ENCODE measurements at regions not wholly inside any gene's neighbourhood (a gene's known extent, or its start where the extent isn't known, plus 50 kb on each side); places are given as distances from the start of the nearest gene placed in this dataset.

DNA sequence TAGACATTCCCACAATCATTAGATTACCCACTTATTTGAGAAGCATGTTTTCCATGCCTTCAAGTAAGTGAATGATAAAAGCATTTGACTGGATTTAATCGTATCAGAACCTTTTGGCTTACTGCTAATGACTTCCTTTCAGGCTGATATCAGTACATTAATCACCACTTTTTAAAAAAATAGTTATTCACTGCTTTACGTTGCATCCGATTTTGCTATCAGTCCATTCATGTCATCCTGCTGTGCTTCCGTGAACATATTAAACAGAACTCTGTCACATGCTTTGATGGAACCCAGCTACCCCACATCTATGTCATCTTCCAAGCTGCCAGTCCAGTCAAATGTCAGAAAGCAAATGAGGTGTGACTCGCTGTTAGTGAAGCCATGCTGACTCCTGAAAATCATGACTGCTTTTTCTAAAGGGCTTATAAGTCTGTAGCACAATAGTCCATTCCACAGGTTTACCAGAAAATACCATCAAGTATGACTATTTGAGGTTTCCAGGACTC is 440.9 kb downstream of the IRS2 start:
- Histone ChIP-seq H3K27me3 (ENCODE audit: insufficient read depth, low read length) (peaks cover 3% of the 10 kb centered on the region), H3K4me1 (ENCODE audit: insufficient read depth, low read length) (no peaks in the 10 kb centered on the region), H3K4me3 (ENCODE audit: low read length) (no peak overlapping the region), H3K9me3 (ENCODE audit: low read depth, low read length) (no peaks in the 10 kb centered on the region)

DNA sequence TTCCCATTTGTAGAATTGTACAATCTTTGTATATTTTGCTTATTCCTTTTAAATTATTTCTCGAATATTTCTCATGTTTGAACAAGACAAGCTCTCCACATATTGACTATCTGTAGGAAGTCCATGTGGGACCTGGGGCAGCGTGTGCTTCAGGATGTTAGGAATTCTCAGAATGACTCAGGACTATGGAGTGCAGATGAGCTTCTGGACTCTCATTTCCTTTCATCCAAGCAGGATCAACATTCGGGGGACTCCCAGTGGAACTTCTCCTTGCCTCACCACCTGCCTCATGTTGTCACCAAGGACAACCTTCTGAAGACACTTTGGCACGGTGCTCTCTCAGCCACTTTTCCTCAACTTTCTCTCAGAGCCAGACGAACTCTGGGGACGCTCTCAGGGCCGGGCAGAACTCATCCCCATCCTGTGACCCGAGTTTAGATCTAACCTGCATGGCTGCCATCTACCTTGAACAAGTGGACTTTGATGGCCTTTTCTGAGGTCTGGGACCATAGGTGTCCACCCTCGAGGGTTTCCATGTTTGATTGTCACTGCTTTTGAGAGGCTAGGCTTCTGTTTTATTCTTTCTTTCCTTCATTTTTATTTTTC is 441.7 kb downstream of the IRS2 start:
- Histone ChIP-seq H3K9me3 (ENCODE audit: low read depth, low read length) (no peaks in the 10 kb centered on the region), H3K27me3 (ENCODE audit: insufficient read depth, low read length) (peaks cover 3% of the 10 kb centered on the region)

DNA sequence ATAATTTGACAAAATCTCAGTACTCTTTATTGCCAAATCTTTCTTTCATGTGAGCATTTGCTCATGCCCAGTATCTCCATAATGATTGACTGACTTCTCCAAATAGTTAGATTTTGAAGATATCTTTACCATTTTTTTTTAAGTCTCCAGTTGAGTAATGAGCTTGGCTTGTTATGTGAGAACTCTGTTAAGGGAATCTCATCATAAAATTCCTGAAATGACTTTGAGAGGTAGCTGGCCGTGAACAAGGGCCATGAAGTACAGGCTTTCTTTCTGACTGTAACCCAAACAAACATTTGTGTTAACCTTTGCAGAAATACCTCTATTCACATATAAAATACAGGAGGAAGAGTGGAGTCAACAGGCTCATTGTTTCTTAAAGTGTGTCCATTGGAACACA is 449.7 kb downstream of the IRS2 start:
- Histone ChIP-seq H3K4me1 (ENCODE audit: insufficient read depth, low read length) (no peaks in the 10 kb centered on the region), H3K4me3 (ENCODE audit: low read length) (no peak overlapping the region), H3K27me3 (ENCODE audit: insufficient read depth, low read length) (peaks cover 3% of the 10 kb centered on the region), H3K9me3 (ENCODE audit: low read depth, low read length) (no peaks in the 10 kb centered on the region)

More for the DNA sequence above, 441.7 kb downstream of the IRS2 start:
- H3K4me1 ChIP-seq (ENCODE audit: insufficient read depth, low read length), result no peaks in the 10 kb centered on the region
- no peak overlapping the region for H3K4me3 ChIP-seq (ENCODE audit: low read length)

DNA sequence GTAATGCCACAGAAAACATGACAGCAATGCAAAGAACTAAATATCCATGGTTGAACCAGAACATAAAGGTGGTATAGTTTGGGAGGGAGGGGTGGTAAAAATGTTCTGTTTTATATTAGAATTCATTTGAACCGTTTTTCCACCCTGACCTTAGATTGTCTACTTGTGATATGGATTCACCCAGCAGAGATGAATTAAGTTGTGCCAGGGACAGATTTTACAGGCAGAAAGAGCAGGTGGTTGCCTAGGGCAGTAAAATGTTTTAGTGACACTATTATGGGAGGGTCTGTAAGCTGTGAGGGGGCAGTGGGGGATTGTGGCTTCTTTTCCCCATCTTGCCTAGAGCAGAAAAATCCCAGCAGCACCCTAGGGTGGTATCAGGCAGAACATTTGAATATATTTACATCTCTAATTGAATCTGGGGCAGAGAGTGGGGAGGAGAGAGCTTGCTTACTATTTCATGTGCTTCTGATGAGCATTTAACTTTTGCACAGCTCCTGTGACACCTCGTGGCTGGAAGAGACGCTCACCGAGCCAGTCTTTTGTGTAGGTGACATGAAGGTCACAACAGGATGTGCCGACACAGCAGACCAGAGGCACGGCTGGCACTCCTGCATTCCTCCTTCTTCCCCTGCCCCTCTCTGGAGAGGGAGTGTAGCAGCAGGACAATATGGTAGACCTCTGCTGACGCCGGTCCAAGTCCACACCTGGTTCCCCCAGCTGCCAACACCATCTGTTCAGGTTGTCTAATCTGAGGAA is 452.3 kb downstream of the IRS2 start:
- H3K9me3 ChIP-seq (ENCODE audit: low read depth, low read length), result no peaks in the 10 kb centered on the region
- no peak overlapping the region for H3K4me3 ChIP-seq (ENCODE audit: low read length)
- peaks cover 3% of the 10 kb centered on the region for H3K27me3 ChIP-seq (ENCODE audit: insufficient read depth, low read length)
- H3K4me1 ChIP-seq (ENCODE audit: insufficient read depth, low read length), result no peaks in the 10 kb centered on the region

DNA sequence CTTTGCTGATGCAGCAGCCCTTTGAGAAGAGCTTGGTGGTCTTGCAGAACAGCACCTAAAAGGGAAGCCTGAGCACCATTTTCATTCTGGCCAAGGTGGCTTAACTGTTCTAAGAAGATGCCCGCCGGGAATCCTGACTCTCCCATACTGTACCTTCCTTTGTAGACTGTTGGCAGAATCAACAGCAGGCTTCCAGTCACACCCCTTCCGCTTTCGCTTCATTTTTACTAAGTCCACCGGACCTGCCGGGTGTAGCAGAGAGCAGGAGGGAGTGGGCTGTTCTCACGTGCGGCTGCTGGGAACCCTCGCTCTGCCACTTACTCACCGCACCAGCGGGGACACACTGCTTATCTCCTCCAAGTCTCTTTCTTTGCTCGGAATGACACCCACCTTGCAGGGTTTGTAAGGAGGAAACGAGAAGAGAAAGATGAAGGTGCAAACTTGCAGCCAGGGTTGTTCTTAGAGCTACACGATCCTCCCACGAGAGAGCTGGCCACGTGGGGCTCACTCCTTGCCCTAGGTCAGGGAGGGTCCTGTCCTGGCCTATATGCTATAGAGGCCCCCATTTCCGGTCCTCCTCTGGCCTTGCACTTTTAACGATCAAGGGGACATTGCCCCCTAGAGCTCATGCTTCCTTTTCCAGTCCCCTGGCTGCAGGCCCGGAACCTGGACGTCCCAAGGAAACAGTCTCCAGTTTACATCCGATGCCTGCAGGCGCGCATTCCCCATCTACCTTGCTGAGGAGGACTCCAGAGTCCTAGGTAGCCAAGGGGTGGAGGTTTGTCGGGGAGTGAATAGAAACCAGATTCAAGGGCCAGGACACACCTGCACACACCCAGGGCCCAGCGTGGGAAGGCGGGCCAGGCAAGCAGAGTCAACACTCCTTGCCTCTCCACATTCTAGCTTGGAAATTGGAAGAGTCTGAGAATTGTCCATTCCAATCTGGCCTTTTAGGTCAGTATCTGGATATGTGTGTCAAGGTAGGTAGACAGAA is 453.6 kb downstream of the IRS2 start:
- no peak overlapping the region for H3K4me3 ChIP-seq (ENCODE audit: low read length)
- peaks cover 3% of the 10 kb centered on the region for H3K27me3 ChIP-seq (ENCODE audit: insufficient read depth, low read length)
- H3K4me1 ChIP-seq (ENCODE audit: insufficient read depth, low read length), result no peaks in the 10 kb centered on the region
- no peaks in the 10 kb centered on the region for H3K9me3 ChIP-seq (ENCODE audit: low read depth, low read length)

DNA sequence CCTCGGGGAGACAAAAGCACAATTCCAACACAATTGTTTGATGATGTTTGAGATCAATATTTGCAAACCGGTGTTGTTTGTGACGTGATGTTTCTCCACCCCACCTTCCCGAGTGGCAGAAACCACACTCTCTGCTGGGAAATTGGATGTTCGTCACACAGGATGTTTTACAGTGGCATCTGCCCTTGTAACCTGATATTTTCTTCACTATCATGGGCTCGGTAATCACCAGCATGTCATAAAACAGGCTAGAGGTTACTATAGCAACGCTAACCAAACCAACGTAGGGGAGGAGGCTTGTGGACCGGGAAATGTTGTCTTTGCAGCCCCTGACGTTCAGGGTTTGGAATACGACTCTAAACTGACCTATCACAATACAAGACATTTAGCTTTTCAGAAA is 454.5 kb downstream of the IRS2 start:
- H3K27me3 ChIP-seq (ENCODE audit: insufficient read depth, low read length), result no peaks in the 10 kb centered on the region
- H3K4me3 ChIP-seq (ENCODE audit: low read length), result no peak overlapping the region
- H3K4me1 ChIP-seq (ENCODE audit: insufficient read depth, low read length), result no peaks in the 10 kb centered on the region
- H3K9me3 ChIP-seq (ENCODE audit: low read depth, low read length), result no peaks in the 10 kb centered on the region

DNA sequence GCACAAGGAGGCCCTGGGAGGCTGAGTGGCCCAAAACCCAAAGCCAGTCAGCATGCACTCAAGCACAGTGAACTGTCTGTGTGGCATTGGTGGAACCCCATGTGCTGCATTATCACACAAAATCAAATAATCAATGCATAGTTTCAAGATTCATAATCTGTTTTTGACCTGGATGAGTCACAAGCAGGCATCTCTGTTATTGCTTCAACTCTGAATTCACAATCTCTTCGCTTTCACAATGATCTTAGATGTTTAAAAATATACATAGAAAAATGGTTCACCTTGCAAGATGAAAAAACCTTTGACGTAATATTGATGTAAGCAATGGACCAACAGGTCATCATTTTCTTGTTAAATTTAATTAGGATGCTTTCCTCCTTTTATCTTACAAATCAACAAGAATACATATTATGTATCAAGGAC is 455.4 kb downstream of the IRS2 start:
- Histone ChIP-seq H3K4me1 (ENCODE audit: insufficient read depth, low read length) (no peaks in the 10 kb centered on the region), H3K27me3 (ENCODE audit: insufficient read depth, low read length) (no peaks in the 10 kb centered on the region), H3K9me3 (ENCODE audit: low read depth, low read length) (no peaks in the 10 kb centered on the region), H3K4me3 (ENCODE audit: low read length) (no peak overlapping the region)

DNA sequence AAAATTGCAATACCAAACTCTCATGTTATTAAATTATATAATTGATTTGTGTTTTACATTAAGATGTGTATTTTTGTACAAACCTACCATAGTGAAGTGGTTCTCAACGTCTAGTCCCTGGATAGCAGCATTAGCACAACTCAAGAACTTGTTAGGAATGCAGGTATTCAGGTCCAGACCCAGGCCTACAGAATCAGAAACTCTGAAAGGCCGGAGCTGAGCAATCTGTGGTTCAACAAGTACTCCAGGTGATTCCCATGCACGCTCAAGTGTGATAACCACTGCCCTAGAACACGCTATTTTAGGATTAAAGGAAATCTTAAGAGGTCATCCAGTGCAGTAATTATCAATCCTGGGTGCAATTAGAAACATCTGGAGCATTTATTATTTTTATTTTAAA is 456.3 kb downstream of the IRS2 start:
- Histone ChIP-seq H3K9me3 (ENCODE audit: low read depth, low read length) (no peaks in the 10 kb centered on the region), H3K4me1 (ENCODE audit: insufficient read depth, low read length) (no peaks in the 10 kb centered on the region), H3K27me3 (ENCODE audit: insufficient read depth, low read length) (no peaks in the 10 kb centered on the region), H3K4me3 (ENCODE audit: low read length) (no peak overlapping the region)

DNA sequence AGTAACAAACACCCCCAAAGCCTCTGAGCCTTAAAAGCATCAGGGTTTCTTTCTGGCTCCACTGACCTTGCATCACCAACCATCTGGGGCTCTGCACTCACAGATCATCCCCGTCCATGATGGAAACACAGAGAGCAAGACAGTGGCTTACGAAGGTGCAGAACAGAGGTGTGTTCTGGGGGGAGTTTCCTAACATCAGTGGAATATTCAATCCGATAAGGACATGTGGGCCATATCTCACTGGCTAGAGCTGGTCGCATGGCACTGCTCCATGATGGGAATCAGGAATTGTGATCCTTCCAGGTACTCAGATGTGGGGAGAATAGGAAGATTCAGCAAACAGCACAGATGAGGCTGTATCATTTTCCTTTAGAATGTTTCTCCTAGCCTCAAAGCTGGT is 457.2 kb downstream of the IRS2 start:
- H3K9me3 ChIP-seq (ENCODE audit: low read depth, low read length), result no peaks in the 10 kb centered on the region
- H3K4me1 ChIP-seq (ENCODE audit: insufficient read depth, low read length), result no peaks in the 10 kb centered on the region
- H3K27me3 ChIP-seq (ENCODE audit: insufficient read depth, low read length), result no peaks in the 10 kb centered on the region
- H3K4me3 ChIP-seq (ENCODE audit: low read length), result no peak overlapping the region

DNA sequence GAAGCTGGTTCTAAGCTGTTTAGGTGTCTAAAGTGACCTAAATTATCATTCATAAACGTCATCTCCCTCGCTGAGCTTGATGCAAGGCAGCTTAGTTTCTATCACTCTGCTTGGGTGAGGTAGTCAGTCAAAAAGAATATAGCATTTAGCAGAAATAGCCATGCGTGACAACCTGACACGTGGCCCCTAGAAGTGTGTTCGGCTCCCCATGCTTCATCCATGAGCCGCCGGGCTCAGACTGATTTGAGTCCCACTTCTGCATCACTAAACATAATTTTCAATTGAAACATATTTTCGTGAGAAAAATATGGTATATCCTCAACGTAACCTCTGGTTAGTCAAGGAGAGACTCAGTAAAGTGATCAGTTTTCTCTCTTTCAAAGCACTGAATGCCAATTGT is 459.8 kb downstream of the IRS2 start:
- no peaks in the 10 kb centered on the region for H3K27me3 ChIP-seq (ENCODE audit: insufficient read depth, low read length)
- no peak overlapping the region for H3K4me3 ChIP-seq (ENCODE audit: low read length)
- H3K4me1 ChIP-seq (ENCODE audit: insufficient read depth, low read length), result no peaks in the 10 kb centered on the region
- H3K9me3 ChIP-seq (ENCODE audit: low read depth, low read length), result no peaks in the 10 kb centered on the region

DNA sequence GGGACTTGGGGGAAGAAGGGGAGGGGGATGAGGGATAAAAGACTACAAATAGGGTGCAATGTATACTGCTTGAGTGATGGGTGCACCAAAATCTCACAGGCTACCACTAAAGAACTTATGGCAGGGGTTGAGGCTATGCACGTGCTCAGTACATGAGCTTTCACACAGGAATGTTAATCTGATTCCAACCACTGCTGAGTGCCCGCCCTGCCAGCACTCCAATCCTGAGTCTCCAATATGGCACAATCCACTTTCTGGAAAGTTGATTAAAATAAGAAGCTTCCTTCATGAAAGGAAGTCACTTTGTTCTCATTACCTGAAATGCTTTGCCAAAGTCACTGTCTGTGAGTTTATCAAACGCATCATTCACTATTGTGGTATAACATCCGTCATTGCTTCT is 463.0 kb downstream of the IRS2 start:
- no peaks in the 10 kb centered on the region for H3K4me1 ChIP-seq (ENCODE audit: insufficient read depth, low read length)
- no peaks in the 10 kb centered on the region for H3K9me3 ChIP-seq (ENCODE audit: low read depth, low read length)
- H3K4me3 ChIP-seq (ENCODE audit: low read length), result no peak overlapping the region
- no peaks in the 10 kb centered on the region for H3K27me3 ChIP-seq (ENCODE audit: insufficient read depth, low read length)

DNA sequence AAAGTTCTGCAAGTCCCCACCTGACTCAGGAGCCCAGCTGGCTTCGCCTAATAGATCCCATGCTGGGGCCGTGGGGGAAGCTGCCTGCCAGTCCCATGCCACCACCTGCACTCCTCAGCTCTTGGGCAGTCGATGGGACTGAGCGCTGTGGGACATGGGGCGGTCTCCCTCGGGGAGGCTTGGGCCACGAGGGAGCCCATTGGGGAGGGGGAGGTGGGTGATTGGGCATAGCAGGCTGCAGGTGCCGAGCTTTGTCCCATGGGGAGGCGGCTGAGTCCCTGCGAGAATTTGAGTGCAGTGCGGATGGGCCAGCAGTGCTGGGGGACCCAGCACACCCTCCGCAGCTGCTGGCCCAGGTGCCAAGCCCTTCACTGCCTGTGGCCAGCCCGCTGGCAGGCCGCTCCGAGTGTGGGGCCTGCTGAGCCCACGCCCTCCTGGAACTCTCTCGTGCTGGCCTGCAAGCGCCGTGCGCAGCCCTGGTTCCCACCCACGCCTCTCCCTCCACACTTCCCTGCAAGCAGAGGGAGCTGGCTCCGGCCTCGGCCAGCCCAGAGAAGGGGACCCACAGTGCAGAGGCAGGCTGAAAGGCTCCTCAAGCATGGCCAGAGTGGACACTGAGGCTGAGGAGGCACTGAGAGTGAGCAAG is 467.3 kb downstream of the IRS2 start:
- no peaks in the 10 kb centered on the region for H3K27me3 ChIP-seq (ENCODE audit: insufficient read depth, low read length)
- no peaks in the 10 kb centered on the region for H3K9me3 ChIP-seq (ENCODE audit: low read depth, low read length)
- H3K4me3 ChIP-seq (ENCODE audit: low read length), result no peak overlapping the region
- no peaks in the 10 kb centered on the region for H3K4me1 ChIP-seq (ENCODE audit: insufficient read depth, low read length)

DNA sequence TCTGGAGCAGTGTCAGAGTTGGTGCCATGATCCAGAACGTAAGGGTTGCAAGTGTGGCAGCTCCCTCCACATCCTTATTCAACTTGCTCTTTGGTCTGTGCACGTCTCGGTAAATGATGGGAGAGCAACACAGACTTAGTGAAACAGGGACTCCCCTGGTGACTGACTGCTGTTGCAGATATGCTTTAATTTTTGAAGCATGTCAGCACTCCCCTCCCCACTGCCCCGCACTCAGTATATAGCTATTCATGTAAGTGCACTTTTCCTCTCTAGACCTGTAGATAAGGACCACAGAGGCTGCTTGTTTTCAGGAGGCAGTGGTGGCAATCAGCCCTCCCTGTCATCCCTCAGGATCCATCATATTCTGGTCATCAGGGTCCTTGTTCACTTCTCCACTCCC is 470.9 kb downstream of the IRS2 start:
- H3K9me3 ChIP-seq (ENCODE audit: low read depth, low read length), result no peaks in the 10 kb centered on the region
- H3K27me3 ChIP-seq (ENCODE audit: insufficient read depth, low read length), result no peaks in the 10 kb centered on the region
- no peaks in the 10 kb centered on the region for H3K4me1 ChIP-seq (ENCODE audit: insufficient read depth, low read length)
- H3K4me3 ChIP-seq (ENCODE audit: low read length), result no peak overlapping the region

DNA sequence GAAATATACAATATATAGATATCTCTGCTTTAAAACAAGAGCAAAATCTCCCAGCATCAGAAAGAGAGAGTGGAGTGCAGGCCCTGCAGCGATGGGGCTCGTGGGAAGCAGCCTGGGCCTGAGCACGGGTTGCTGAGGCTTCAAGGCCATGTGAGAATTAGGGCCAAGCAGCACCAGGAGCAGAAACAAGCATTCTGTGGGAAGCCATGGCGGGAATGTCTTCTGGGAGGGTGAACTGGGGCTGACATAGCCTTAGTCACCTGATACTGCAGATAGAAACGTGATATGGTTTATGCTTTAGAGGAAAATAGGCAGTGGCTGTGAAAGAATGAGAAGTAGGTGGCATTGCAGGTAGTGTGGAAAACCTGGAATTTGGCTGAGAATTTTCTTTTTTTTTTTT is 472.3 kb downstream of the IRS2 start:
- no peaks in the 10 kb centered on the region for H3K27me3 ChIP-seq (ENCODE audit: insufficient read depth, low read length)
- no peaks in the 10 kb centered on the region for H3K9me3 ChIP-seq (ENCODE audit: low read depth, low read length)
- H3K4me1 ChIP-seq (ENCODE audit: insufficient read depth, low read length), result no peaks in the 10 kb centered on the region
- no peak overlapping the region for H3K4me3 ChIP-seq (ENCODE audit: low read length)

DNA sequence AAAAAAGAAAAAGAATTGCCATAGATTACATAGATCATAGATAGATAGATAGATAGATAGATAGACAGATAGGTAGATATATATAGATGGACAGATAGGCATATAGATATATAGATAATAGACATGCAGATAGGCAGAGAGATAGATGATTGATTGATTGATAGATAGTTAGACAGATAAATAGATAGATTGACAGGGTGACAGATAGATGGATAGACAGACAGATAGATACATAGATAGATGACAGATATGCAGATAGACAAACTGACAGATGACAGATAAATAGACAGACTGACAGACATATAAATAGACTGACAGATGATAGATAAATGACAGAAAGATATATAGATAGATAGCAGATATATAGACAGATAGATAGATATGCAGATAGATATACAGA is 474.0 kb downstream of the IRS2 start:
- Histone ChIP-seq H3K9me3 (ENCODE audit: low read depth, low read length) (no peaks in the 10 kb centered on the region), H3K27me3 (ENCODE audit: insufficient read depth, low read length) (no peaks in the 10 kb centered on the region), H3K4me3 (ENCODE audit: low read length) (no peak overlapping the region), H3K4me1 (ENCODE audit: insufficient read depth, low read length) (no peaks in the 10 kb centered on the region)

Data from mononuclear cell (primary cell).